GM18951 (cell line): ENCODE measurements at regions not wholly inside any gene's neighbourhood (a gene's known extent, or its start where the extent isn't known, plus 50 kb on each side); places are given as distances from the start of the nearest gene placed in this dataset.
"Not testable (repeated sequence)": the region's sequence is repeated elsewhere in the genome, so short reads cannot be mapped to it uniquely, and the experiment has no call there.

Source experiments
- in situ Hi-C: fragments of 300-500 bp; cut with MboI; formaldehyde crosslinking; loops from one replicate; pipeline ENCODE4 v1.12.0; 2022; ENCODE audit warnings: low sequenced_read_pairs, mixed read lengths, inconsistent platforms; ENCODE audit not compliant: unreplicated experiment

GRCh38 chr1:149692804-149693539 is 89.5 kb upstream of the FCGR1A start:
- in situ Hi-C loops, result not testable (repeated sequence)

DNA sequence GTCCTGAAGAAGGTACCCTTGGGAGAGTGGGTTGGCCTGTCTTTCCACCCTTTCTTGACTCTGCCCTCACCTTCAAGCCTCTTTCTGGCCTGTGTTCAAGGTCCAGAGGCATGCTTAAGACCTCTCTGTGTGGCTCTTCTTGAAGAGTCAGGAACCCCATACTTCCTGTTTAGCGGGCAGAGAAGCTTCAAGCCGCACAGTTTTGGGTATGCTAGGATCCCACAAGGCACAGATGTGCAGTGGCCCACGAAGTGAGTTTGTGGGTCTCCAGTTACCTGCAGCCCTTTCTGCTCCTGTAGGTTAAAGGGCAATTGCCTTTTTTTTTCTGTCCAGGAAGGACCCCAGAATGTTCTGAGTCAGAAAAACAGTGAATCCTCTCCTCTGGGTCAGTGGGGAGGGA is 87.4 kb upstream of the FCGR1A start:
- in situ Hi-C loops, result not testable (repeated sequence)

GRCh38 chr1:149700220-149700619 is 82.3 kb upstream of the FCGR1A start:
- in situ Hi-C loops, result not testable (repeated sequence)

GRCh38 chr1:149700677-149701567 is 81.6 kb upstream of the FCGR1A start:
- in situ Hi-C loops, result not testable (repeated sequence)

DNA sequence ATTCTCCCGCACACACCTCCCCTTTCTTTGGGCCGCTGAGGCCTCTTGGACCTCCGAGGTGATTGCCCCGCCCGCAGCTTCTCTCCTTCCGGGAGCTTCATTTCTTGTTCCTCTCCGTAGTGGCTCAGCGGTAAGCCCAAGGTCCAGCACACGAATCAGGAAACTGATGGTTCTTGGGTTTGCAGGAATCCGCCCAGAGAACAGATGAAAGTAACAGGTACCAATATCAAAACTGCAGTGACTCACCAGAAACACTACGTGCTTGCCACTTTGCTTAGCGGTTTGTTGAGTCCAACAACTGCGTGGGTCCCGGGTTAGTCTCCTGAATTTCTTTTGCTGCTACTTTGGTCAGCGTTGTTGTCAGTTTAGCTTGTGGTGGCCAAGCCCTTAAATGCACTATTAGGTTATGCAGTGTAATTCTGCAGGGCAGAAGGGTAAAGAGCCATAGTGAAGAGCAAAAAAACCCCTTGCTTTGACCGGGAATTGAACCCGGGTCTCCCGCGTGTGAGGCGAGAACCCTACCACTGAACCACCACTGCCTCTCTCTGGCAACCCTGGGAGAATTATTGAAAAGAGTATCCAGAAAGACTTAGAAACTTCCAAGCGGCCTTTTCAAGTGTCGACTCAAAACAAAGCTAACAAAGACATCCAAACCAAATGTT is 74.2 kb upstream of the FCGR1A start:
- in situ Hi-C loops, result not testable (repeated sequence)

- in situ Hi-C loops, result not testable (repeated sequence)
Observed at GRCh38 chr1:149711651-149712050, 70.8 kb upstream of the FCGR1A start.

- in situ Hi-C loops, result not testable (repeated sequence)
Observed at GRCh38 chr1:149712154-149712927, 70.2 kb upstream of the FCGR1A start.

GRCh38 chr1:149713513-149713912 is 69.0 kb upstream of the FCGR1A start:
- in situ Hi-C loops, result not testable (repeated sequence)

GRCh38 chr1:149713952-149714351 is 68.5 kb upstream of the FCGR1A start:
- in situ Hi-C loops, result not testable (repeated sequence)

DNA sequence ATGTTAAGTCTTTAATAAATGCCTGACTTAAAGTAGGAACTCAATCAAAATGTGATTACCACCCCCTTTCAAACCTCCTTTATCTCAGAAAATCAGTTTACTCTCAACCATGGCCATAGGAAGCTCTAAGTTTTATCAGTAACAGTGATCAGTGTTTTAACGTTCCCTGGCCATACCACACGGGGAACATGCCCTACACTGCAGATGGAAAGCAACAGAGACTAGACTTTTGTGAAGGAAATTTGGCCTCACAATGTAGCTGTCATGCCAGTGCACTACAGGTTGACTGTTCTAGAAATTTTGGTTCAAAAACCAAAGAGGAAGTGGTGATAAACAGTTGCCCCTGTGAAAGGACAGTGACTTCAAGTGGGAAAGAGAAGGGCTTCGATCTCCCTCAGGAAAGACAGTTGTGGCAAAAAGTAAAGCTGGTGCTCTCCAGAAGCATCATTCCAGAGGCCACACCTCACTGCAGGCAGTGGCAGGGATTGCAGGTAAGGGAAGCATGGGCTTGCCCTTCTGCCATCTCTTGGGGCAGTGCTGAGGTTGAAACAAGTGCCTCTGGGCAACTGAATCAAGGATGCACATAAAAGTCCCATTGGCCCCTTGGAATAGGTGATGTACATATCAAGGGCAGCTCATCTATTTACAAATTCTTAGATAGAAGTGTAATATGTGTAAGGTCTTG is 57.7 kb upstream of the FCGR1A start:
- in situ Hi-C loops, result not testable (repeated sequence)

- in situ Hi-C loops, result not testable (repeated sequence)
Observed at GRCh38 chr1:149726688-149727087, 55.8 kb upstream of the FCGR1A start.

DNA sequence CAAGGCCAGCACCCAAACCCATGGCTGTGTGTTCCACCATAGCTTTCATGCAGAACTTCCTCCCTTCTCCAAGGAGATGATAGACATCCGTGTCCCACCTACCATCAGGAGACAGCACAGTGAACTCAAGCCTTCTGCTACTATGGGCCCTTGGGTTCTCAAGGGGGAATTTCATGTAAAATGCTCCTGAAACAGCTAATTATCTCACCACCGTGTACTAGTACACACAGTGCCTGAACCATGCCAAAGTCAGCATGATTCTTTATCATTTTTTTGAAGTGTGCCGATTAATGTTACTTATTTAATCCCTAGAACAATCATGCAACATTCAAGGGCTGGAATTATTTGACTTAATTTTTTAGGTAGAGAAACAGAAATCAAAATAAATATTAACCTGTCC is 53.9 kb upstream of the FCGR1A start:
- in situ Hi-C loops, result not testable (repeated sequence)
